H1 (cell line): ENCODE measurements at regions not wholly inside any gene's neighbourhood (a gene's known extent, or its start where the extent isn't known, plus 50 kb on each side); places are given as distances from the start of the nearest gene placed in this dataset.

Experiments
- CTCF ChIA-PET: fragments of 300-600 bp; sonication (Branson Sonifier 250); formaldehyde crosslinking; loops from one replicate; lab custom pipeline; 2021; ENCODE audit not compliant: partially characterized antibody; lab: Charles Lee
- POLR2A ChIA-PET: fragments of 300-600 bp; sonication (Branson Sonifier 250); formaldehyde crosslinking; loops from one replicate; lab custom pipeline; 2021; ENCODE audit warnings: inconsistent platforms; ENCODE audit not compliant: partially characterized antibody; lab: Charles Lee
- DNase-seq, 2 experiments: peaks; one replicate each; pipeline versions ENCODE4 v3.0.0 to v3.0.0-alpha.2; 2010 to 2022; ENCODE audit warnings: low spot score in 2 of 2, low read depth in 1 of 2, mixed read lengths in 1 of 2
- FAIRE-seq: peaks from 2 replicates; lab custom pipeline; 2011; peaks lifted over from hg19 to GRCh38; lab: Jason Lieb, UNC
- H2AFZ ChIP-seq: 2 replicates; pipeline ENCODE4 v1.8.1; 2012; ENCODE audit warnings: low read length, inconsistent platforms
- H2AK5ac ChIP-seq: 2 replicates; pipeline ENCODE4 v1.6.1; 2013; ENCODE audit warnings: low read depth, low read length
- H2BK120ac ChIP-seq: replicated peaks from 2 replicates; pipeline ENCODE3; 2013; ENCODE audit warnings: low read depth, low read length, inconsistent platforms
- H2BK12ac ChIP-seq: 2 replicates; pipeline ENCODE4 v1.6.1; 2013; ENCODE audit warnings: low read depth, low read length
- H2BK15ac ChIP-seq: 2 replicates; pipeline ENCODE4 v1.6.1; 2013; ENCODE audit warnings: low read length
- H2BK20ac ChIP-seq: 2 replicates; pipeline ENCODE4 v1.6.1; 2013; ENCODE audit warnings: low read length
- H2BK5ac ChIP-seq: 2 replicates; pipeline ENCODE4 v1.6.1; 2013; ENCODE audit warnings: low read depth, low read length
- H3K14ac ChIP-seq: 2 replicates; pipeline ENCODE4 v1.6.1; 2013; ENCODE audit warnings: inconsistent platforms; ENCODE audit not compliant: insufficient read length
- H3K18ac ChIP-seq: 2 replicates; pipeline ENCODE4 v1.6.1; 2013; ENCODE audit warnings: low read length; ENCODE audit errors: extremely low read depth
- H3K23ac ChIP-seq: 2 replicates; pipeline ENCODE4 v1.6.1; 2013; ENCODE audit warnings: inconsistent platforms; ENCODE audit not compliant: insufficient read length
- H3K23me2 ChIP-seq: 2 replicates; pipeline ENCODE4 v1.6.1; 2013; ENCODE audit warnings: low read depth, low read length
- H3K27ac ChIP-seq: 2 replicates; pipeline ENCODE4 v1.6.1; 2011; ENCODE audit warnings: low read depth, low read length, inconsistent platforms
- H3K27me3 ChIP-seq, 4 experiments: replicated peaks in 1 of 4; 1 replicate in 1 of 4; 2 replicates in 3 of 4; pipeline versions ENCODE4 v1.6.1 to v1.8.1; 2011 to 2013; ENCODE audit warnings: low read length in 3 of 4, mild to moderate bottlenecking in 3 of 4, inconsistent platforms in 2 of 4, mixed read lengths in 2 of 4, moderate library complexity in 1 of 4; ENCODE audit not compliant: control insufficient read depth in 3 of 4, insufficient read depth in 3 of 4; ENCODE audit errors: extremely low read depth in 1 of 4
- H3K36me3 ChIP-seq, 4 experiments: 2 replicates each; pipeline versions ENCODE4 v1.6.1 to v1.8.1; 2011 to 2013; ENCODE audit warnings: mild to moderate bottlenecking in 4 of 4, low read length in 3 of 4, moderate library complexity in 2 of 4, control low read depth in 1 of 4, inconsistent platforms in 1 of 4; ENCODE audit not compliant: insufficient read depth in 4 of 4, control insufficient read depth in 2 of 4
- H3K4ac ChIP-seq: replicated peaks from 2 replicates; pipeline ENCODE3; 2013; ENCODE audit warnings: low read length, low read depth, mixed read lengths, inconsistent platforms; ENCODE audit not compliant: insufficient read length
- H3K4me1 ChIP-seq, 4 experiments: replicated peaks in 1 of 4; 1 replicate in 1 of 4; 2 replicates in 3 of 4; pipeline versions ENCODE4 v1.6.1 to v1.8.1; 2011 to 2013; ENCODE audit warnings: low read length in 3 of 4, inconsistent platforms in 2 of 4, mixed read lengths in 1 of 4; ENCODE audit not compliant: insufficient read depth in 4 of 4, control insufficient read depth in 3 of 4
- H3K4me2 ChIP-seq, 2 experiments: 2 replicates each; pipeline versions ENCODE4 v1.6.1 to v1.8.1; 2011 to 2013; ENCODE audit warnings: low read depth in 2 of 2, low read length in 2 of 2, control low read depth in 1 of 2, inconsistent platforms in 1 of 2, mild to moderate bottlenecking in 1 of 2; ENCODE audit not compliant: insufficient read depth in 1 of 2
- H3K4me3 ChIP-seq, 4 experiments: fragments of 200-600, 300-600 bp in 1 of 4; sonication (generic), shearing (Covaris generic), sonication (Bioruptor Twin) in 1 of 4; 2 replicates each; pipeline versions ENCODE4 v1.5.1 to v1.8.1; 2011 to 2016; ENCODE audit warnings: low read length in 4 of 4, low read depth in 3 of 4, control low read depth in 2 of 4, inconsistent platforms in 2 of 4, mild to moderate bottlenecking in 2 of 4, mixed read lengths in 1 of 4, moderate library complexity in 1 of 4; ENCODE audit not compliant: insufficient read depth in 2 of 4; ENCODE audit errors: extremely low read depth in 1 of 4
- H3K56ac ChIP-seq: replicated peaks from 2 replicates; pipeline ENCODE3; 2013; ENCODE audit warnings: low read depth, mild to moderate bottlenecking, mixed read lengths, low read length, inconsistent platforms; ENCODE audit not compliant: insufficient read length
- H3K79me1 ChIP-seq: 2 replicates; pipeline ENCODE4 v1.6.1; 2013; ENCODE audit warnings: low read depth, low read length, control low read depth
- H3K79me2 ChIP-seq, 2 experiments: 2 replicates each; pipeline versions ENCODE4 v1.6.1 to v1.8.1; 2012 to 2013; ENCODE audit warnings: low read length in 2 of 2, mild to moderate bottlenecking in 2 of 2, inconsistent platforms in 1 of 2; ENCODE audit not compliant: insufficient read depth in 2 of 2, control insufficient read depth in 1 of 2
- H3K9ac ChIP-seq, 4 experiments: replicated peaks in 1 of 4; 1 replicate in 1 of 4; 2 replicates in 3 of 4; pipeline versions ENCODE4 v1.6.1 to v1.8.1; 2011 to 2013; ENCODE audit warnings: low read depth in 3 of 4, low read length in 3 of 4, control low read depth in 2 of 4, mild to moderate bottlenecking in 2 of 4, moderate library complexity in 2 of 4, inconsistent platforms in 1 of 4; ENCODE audit errors: extremely low read depth in 1 of 4
- H3K9me3 ChIP-seq, 2 experiments: 2 replicates each; pipeline versions ENCODE4 v1.6.1 to v1.8.1; 2012 to 2013; ENCODE audit warnings: mild to moderate bottlenecking in 2 of 2, moderate library complexity in 2 of 2, control low read depth in 1 of 2, inconsistent platforms in 1 of 2, low read depth in 1 of 2, low read length in 1 of 2, mixed read lengths in 1 of 2; ENCODE audit not compliant: insufficient read depth in 2 of 2
- H4K20me1 ChIP-seq, 2 experiments: replicated peaks in 1 of 2; 2 replicates each; pipeline versions ENCODE3 to v1.8.1; 2011 to 2013; ENCODE audit warnings: inconsistent platforms in 2 of 2, low read length in 2 of 2, mild to moderate bottlenecking in 1 of 2; ENCODE audit not compliant: insufficient read depth in 2 of 2, control insufficient read depth in 1 of 2
- H4K5ac ChIP-seq: 2 replicates; pipeline ENCODE4 v1.6.1; 2013; ENCODE audit warnings: low read length, low read depth, mixed read lengths, inconsistent platforms; ENCODE audit not compliant: insufficient read length
- H4K8ac ChIP-seq: 2 replicates; pipeline ENCODE4 v1.8.0; 2013; ENCODE audit warnings: mild to moderate bottlenecking, moderate library complexity, low read length, inconsistent platforms; ENCODE audit not compliant: insufficient read depth; ENCODE audit errors: extremely low read depth
- H4K91ac ChIP-seq: replicated peaks from 2 replicates; pipeline ENCODE3; 2013; ENCODE audit warnings: low read length, mixed read lengths, inconsistent platforms; ENCODE audit not compliant: insufficient read length
- BCL11A ChIP-seq, 2 experiments: IDR thresholded peaks; one replicate each; pipeline ENCODE4 v1.6.1; 2011; ENCODE audit warnings: low read depth in 2 of 2, low read length in 2 of 2, mild to moderate bottlenecking in 2 of 2
- BRCA1 ChIP-seq: IDR thresholded peaks from 2 replicates; pipeline ENCODE4 v1.6.1; 2012; ENCODE audit warnings: low read depth, low read length, improper control_type of control experiment
- CTCF ChIP-seq, 3 experiments: IDR thresholded peaks; 1 replicate in 2 of 3; 2 replicates in 1 of 3; pipeline versions ENCODE4 v1.5.1 to v1.6.1; 2011; ENCODE audit warnings: low read length in 3 of 3, mild to moderate bottlenecking in 3 of 3, inconsistent platforms in 2 of 3, low read depth in 1 of 3, moderate library complexity in 1 of 3; ENCODE audit not compliant: insufficient read depth in 1 of 3; ENCODE audit errors: control extremely low read depth in 1 of 3
- RNF2 ChIP-seq: fragments of 200-900, 300-1000 bp; sonication (generic); IDR thresholded peaks from 2 replicates; pipeline ENCODE4 v1.7.1; 2016; ENCODE audit warnings: borderline replicate concordance, low read depth, mild to moderate bottlenecking, antibody characterized with exemption, low read length; ENCODE audit not compliant: poor library complexity, severe bottlenecking; ENCODE audit errors: missing control alignments
- WGBS, 2 experiments: shearing (Covaris generic) in 1 of 2; methylation state at CpG; one replicate each; pipeline versions ENCODE4 v1.1.6 to v1.1.7; 2013 to 2015; ENCODE audit warnings: low lambda C conversion rate in 2 of 2, mixed read lengths in 2 of 2, inconsistent platforms in 1 of 2, low coverage in 1 of 2, missing lambda C conversion rate in 1 of 2; ENCODE audit not compliant: insufficient replicate concordance in 2 of 2, insufficient coverage in 1 of 2, insufficient read length in 1 of 2; ENCODE audit errors: extremely low coverage in 1 of 2, missing lambda C conversion rate in 1 of 2; 5-methylcytosine and 5-hydroxymethylcytosine counted together

- no peak overlapping the region for H4K91ac ChIP-seq
- H3K14ac ChIP-seq = no peak overlapping the region
- H3K79me1 ChIP-seq = no peaks in the 10 kb centered on the region
- H3K4me1 ChIP-seq = no peaks in the 10 kb centered on the region
- 0 out of 2 replicates have a peak overlapping the region, but pooled peaks have one; percentile 7 for H2AFZ ChIP-seq
- H3K36me3 ChIP-seq = no peaks in the 10 kb centered on the region
- H3K23me2 ChIP-seq = no peaks in the 10 kb centered on the region
- no peak overlapping the region for H3K23ac ChIP-seq
- no peaks in the 10 kb centered on the region for H4K20me1 ChIP-seq
- no peak overlapping the region for H3K27ac ChIP-seq
- no peak overlapping the region for H3K9ac ChIP-seq
- no peak overlapping the region for H2BK5ac ChIP-seq
- POLR2A ChIA-PET = no interaction called here
- H2BK20ac ChIP-seq = no peak overlapping the region
- H4K5ac ChIP-seq = no peak overlapping the region
- no peak overlapping the region for H2AK5ac ChIP-seq
- no peaks in the 10 kb centered on the region for H3K9me3 ChIP-seq
- H3K56ac ChIP-seq = no peak overlapping the region
- H2BK120ac ChIP-seq = no peak overlapping the region
- H3K27me3 ChIP-seq = no peaks in the 10 kb centered on the region
- H3K79me2 ChIP-seq = no peaks in the 10 kb centered on the region
- H4K8ac ChIP-seq = no peak overlapping the region
- no peak overlapping the region for H3K18ac ChIP-seq
- no peak overlapping the region for H3K4me3 ChIP-seq
- no peak overlapping the region for H3K4ac ChIP-seq
- WGBS, 2 experiments = 94% methylated on average over 3 of the region's 3 CpGs; no CpG with 5 or more reads in 1 of the 2 experiments
- CTCF ChIA-PET = no interaction called here
- no peak overlapping the region for H3K4me2 ChIP-seq
- FAIRE-seq = no peak
- no peak for DNase-seq
- no peak overlapping the region for H2BK12ac ChIP-seq
- H2BK15ac ChIP-seq = no peak overlapping the region
- TF ChIP-seq BCL11A (IDR thresholded peaks at IDR 0.05; ENCODE audit: low read depth in 2 of 2, low read length in 2 of 2) (no peak), BRCA1 (no peak), RNF2 (no peak), CTCF (IDR thresholded peaks at IDR 0.05; ENCODE audit: control extremely low read depth in 1 of 3, insufficient read depth in 1 of 3, low read depth in 1 of 3, low read length in 3 of 3) (no peak)
Measured at GRCh38 chr14:82230748-82231147, 697.1 kb upstream of the SEL1L start.
